Putamen (tissue), 1 donor: ENCODE measurements at regions not wholly inside any gene's neighbourhood (a gene's known extent, or its start where the extent isn't known, plus 50 kb on each side); places are given as distances from the start of the nearest gene placed in this dataset.

Source experiments
- DNase-seq: peaks from one replicate; pipeline ENCODE4 v3.0.0-alpha.2; 2016; ENCODE audit warnings: low spot score

- DNase-seq, result no peak
Measured at GRCh38 chr6:766625-767024, 73.7 kb upstream of the EXOC2 start.

GRCh38 chr6:761997-762396, 69.1 kb upstream of the EXOC2 start:
- no peak for DNase-seq

- no peak for DNase-seq
Measured at GRCh38 chr6:760982-761955, 68.3 kb upstream of the EXOC2 start.

GRCh38 chr6:759729-760128, 66.8 kb upstream of the EXOC2 start:
- no peak for DNase-seq

- no peak for DNase-seq
Measured at GRCh38 chr6:756224-756623, 63.3 kb upstream of the EXOC2 start.

- no peak for DNase-seq
Measured at GRCh38 chr6:754202-754601, 61.3 kb upstream of the EXOC2 start.

GRCh38 chr6:753486-753885, 60.5 kb upstream of the EXOC2 start:
- no peak for DNase-seq

- DNase-seq, result no peak
Measured at GRCh38 chr6:752438-752837, 59.5 kb upstream of the EXOC2 start.

GRCh38 chr6:751765-752164, 58.8 kb upstream of the EXOC2 start:
- DNase-seq, result no peak

- DNase-seq, result no peak
Measured at GRCh38 chr6:747921-748320, 55.0 kb upstream of the EXOC2 start.

GRCh38 chr6:747028-747427, 54.1 kb upstream of the EXOC2 start:
- DNase-seq, result no peak

- no peak for DNase-seq
Measured at GRCh38 chr6:744666-745353, 51.9 kb upstream of the EXOC2 start.

- DNase-seq, result no peak
Measured at GRCh38 chr6:743320-744096, 50.6 kb upstream of the EXOC2 start.
